GM23338 (cell line): ENCODE measurements at regions not wholly inside any gene's neighbourhood (a gene's known extent, or its start where the extent isn't known, plus 50 kb on each side); places are given as distances from the start of the nearest gene placed in this dataset.

ENCODE experiments used
- ATAC-seq: fragments of 200-7000 bp; cut with Tn5 transposase; 3 replicates; pipeline ENCODE4 v1.9.1; 2020
- DNase-seq: peaks from one replicate; pipeline ENCODE4 v3.0.0-alpha.2; 2015; ENCODE audit warnings: low spot score
- H2AFZ ChIP-seq: fragments of 200-600 bp; sonication (generic); 2 replicates; pipeline ENCODE4 v1.8.0; 2016; ENCODE audit warnings: antibody characterized with exemption, mild to moderate bottlenecking, moderate library complexity
- H3F3A ChIP-seq: fragments of 200-600 bp; sonication (generic); replicated peaks from 2 replicates; pipeline ENCODE4 v1.8.0; 2017; ENCODE audit warnings: antibody characterized with exemption, mixed run types, low read depth
- H3K27ac ChIP-seq: fragments of 200-600 bp; sonication (generic); 2 replicates; pipeline ENCODE4 v1.6.1; 2016; ENCODE audit warnings: low read depth
- H3K27me3 ChIP-seq: fragments of 200-600 bp; sonication (generic); 2 replicates; pipeline ENCODE4 v1.8.0; 2016; ENCODE audit warnings: mild to moderate bottlenecking, mixed run types, moderate library complexity; ENCODE audit not compliant: insufficient read depth
- H3K36me3 ChIP-seq: fragments of 200-600 bp; sonication (generic); 2 replicates; pipeline ENCODE4 v1.8.0; 2016; ENCODE audit warnings: mild to moderate bottlenecking; ENCODE audit not compliant: insufficient read depth
- H3K4me1 ChIP-seq: fragments of 200-600 bp; sonication (generic); 2 replicates; pipeline ENCODE4 v1.8.0; 2016; ENCODE audit warnings: mild to moderate bottlenecking, moderate library complexity; ENCODE audit not compliant: insufficient read depth
- H3K4me2 ChIP-seq: fragments of 200-600 bp; sonication (generic); 2 replicates; pipeline ENCODE4 v1.7.1; 2017; ENCODE audit warnings: mixed run types
- H3K4me3 ChIP-seq: fragments of 200-600 bp; sonication (generic); 2 replicates; pipeline ENCODE4 v1.6.1; 2016; ENCODE audit warnings: mixed run types
- H3K79me2 ChIP-seq: fragments of 200-600 bp; sonication (generic); replicated peaks from 2 replicates; pipeline ENCODE4 v1.8.0; 2017; ENCODE audit warnings: mild to moderate bottlenecking; ENCODE audit not compliant: insufficient read depth
- H3K9me2 ChIP-seq: fragments of 200-600 bp; sonication (generic); 2 replicates; pipeline ENCODE4 v1.8.0; 2017; ENCODE audit not compliant: insufficient read depth
- H4K20me1 ChIP-seq: fragments of 200-600 bp; sonication (generic); replicated peaks from 2 replicates; pipeline ENCODE4 v1.8.0; 2017; ENCODE audit warnings: mild to moderate bottlenecking; ENCODE audit not compliant: insufficient read depth
- H3K27ac Mint-ChIP-seq: 2 replicates; pipeline ENCODE4 v1.8.0; 2020; ENCODE audit warnings: inconsistent platforms, mild to moderate bottlenecking, moderate library complexity, mixed read lengths
- H3K27me3 Mint-ChIP-seq: 3 replicates; pipeline ENCODE4 v1.8.0; 2022; ENCODE audit warnings: low read depth, mild to moderate bottlenecking, moderate library complexity, mixed read lengths, inconsistent platforms; ENCODE audit not compliant: insufficient read depth, poor library complexity
- H3K36me3 Mint-ChIP-seq: 3 replicates; pipeline ENCODE4 v1.8.0; 2021; ENCODE audit warnings: low read depth, mild to moderate bottlenecking, inconsistent platforms, moderate library complexity, mixed read lengths
- H3K4me1 Mint-ChIP-seq: 3 replicates; pipeline ENCODE4 v1.8.0; 2020; ENCODE audit warnings: mild to moderate bottlenecking, inconsistent platforms, mixed read lengths
- H3K4me3 Mint-ChIP-seq: 3 replicates; pipeline ENCODE4 v1.8.0; 2021; ENCODE audit warnings: moderate library complexity, mild to moderate bottlenecking, inconsistent platforms, mixed read lengths
- H3K9me3 Mint-ChIP-seq: 3 replicates; pipeline ENCODE4 v1.8.0; 2020; ENCODE audit warnings: moderate library complexity, mild to moderate bottlenecking, inconsistent platforms, mixed read lengths
- EZH2 ChIP-seq: fragments of 200-600 bp; sonication (generic); IDR thresholded peaks from one replicate; pipeline ENCODE4 v1.8.0; 2017; ENCODE audit warnings: antibody characterized with exemption, mild to moderate bottlenecking, low read depth; ENCODE audit not compliant: unreplicated experiment
- EZH2phosphoT487 ChIP-seq: fragments of 200-600 bp; sonication (generic); IDR thresholded peaks from one replicate; pipeline ENCODE4 v1.8.1; 2018; ENCODE audit warnings: antibody characterized with exemption; ENCODE audit not compliant: unreplicated experiment
- JUNB ChIP-seq: IDR thresholded peaks from one replicate; pipeline ENCODE4 v1.6.1; 2016; ENCODE audit warnings: antibody characterized with exemption; ENCODE audit not compliant: unreplicated experiment
- NANOG ChIP-seq: IDR thresholded peaks from 2 replicates; pipeline ENCODE4 v1.6.1; 2016; ENCODE audit warnings: antibody characterized with exemption, borderline replicate concordance
- POLR2AphosphoS5 ChIP-seq: IDR thresholded peaks from 2 replicates; pipeline ENCODE4 v1.6.1; 2016; ENCODE audit warnings: antibody characterized with exemption, low read depth
- STAT1 ChIP-seq: IDR thresholded peaks from one replicate; pipeline ENCODE4 v1.6.1; 2016; ENCODE audit warnings: antibody characterized with exemption; ENCODE audit not compliant: unreplicated experiment
- ZNF331 ChIP-seq: fragments of 250-450 bp; sonication (Bioruptor Pico); IDR thresholded peaks from 2 replicates; pipeline ENCODE4 v1.5.0; 2020; ENCODE audit warnings: low read depth, mild to moderate bottlenecking, moderate library complexity
- ZNF462 ChIP-seq: fragments of 250-450 bp; sonication (Bioruptor Pico); IDR thresholded peaks from 2 replicates; pipeline ENCODE4 v1.5.0; 2020; ENCODE audit warnings: mild to moderate bottlenecking, moderate library complexity

- no peaks in the 10 kb centered on the region for H3K36me3 Mint-ChIP-seq
- H3K79me2 ChIP-seq: no peaks in the 10 kb centered on the region
- H3F3A ChIP-seq: no peaks in the 10 kb centered on the region
- peaks cover 6% of the 10 kb centered on the region for H3K27me3 Mint-ChIP-seq
- no peaks in the 10 kb centered on the region for H3K9me3 Mint-ChIP-seq
- no peak overlapping the region for H3K27ac ChIP-seq
- H3K4me1 Mint-ChIP-seq: peaks cover 9% of the 10 kb centered on the region
- DNase-seq (no peak), ATAC-seq (no peak)
- no peak overlapping the region for H3K4me2 ChIP-seq
- no peak overlapping the region for H2AFZ ChIP-seq
- no peak overlapping the region for H3K4me3 Mint-ChIP-seq
- no peak overlapping the region for H3K4me3 ChIP-seq
- H3K27me3 ChIP-seq: no peaks in the 10 kb centered on the region
- no peak overlapping the region for H3K27ac Mint-ChIP-seq
- H3K36me3 ChIP-seq: no peaks in the 10 kb centered on the region
- no peak for TF ChIP-seq NANOG
- no peak for TF ChIP-seq ZNF462
- TF ChIP-seq ZNF331: no peak
- TF ChIP-seq STAT1: no peak
- no peaks in the 10 kb centered on the region for H3K9me2 ChIP-seq
- no peaks in the 10 kb centered on the region for H4K20me1 ChIP-seq
- H3K4me1 ChIP-seq: peaks cover 2% of the 10 kb centered on the region; the same call in 1 of the 2 replicates
Measured at GRCh38 chr11:80722629-80723028, 1281.8 kb upstream of the TENM4 start.

GRCh38 chr11:80720295-80720694 lies 1279.5 kb upstream of the TENM4 start:
- H3K27me3 ChIP-seq: no peaks in the 10 kb centered on the region
- Mint-ChIP-seq H3K4me1 (no peaks in the 10 kb centered on the region), H3K27ac (no peak overlapping the region), H3K4me3 (no peak overlapping the region), H3K36me3 (no peaks in the 10 kb centered on the region), H3K27me3 (peaks cover 2% of the 10 kb centered on the region), H3K9me3 (no peaks in the 10 kb centered on the region; the same call in 2 of the 3 replicates)
- no peak overlapping the region for H2AFZ ChIP-seq
- no peaks in the 10 kb centered on the region for H3K4me1 ChIP-seq
- no peak overlapping the region for H3K27ac ChIP-seq
- no peak overlapping the region for H3K4me2 ChIP-seq
- no peak overlapping the region for H3K4me3 ChIP-seq
- H4K20me1 ChIP-seq: no peaks in the 10 kb centered on the region
- H3F3A ChIP-seq: no peaks in the 10 kb centered on the region
- DNase-seq (no peak), ATAC-seq (no peak)
- H3K79me2 ChIP-seq: no peaks in the 10 kb centered on the region
- H3K9me2 ChIP-seq: no peaks in the 10 kb centered on the region
- H3K36me3 ChIP-seq: no peaks in the 10 kb centered on the region
- TF ChIP-seq NANOG: no peak
- TF ChIP-seq ZNF462: no peak
- no peak for TF ChIP-seq EZH2phosphoT487
- TF ChIP-seq ZNF331: no peak
- TF ChIP-seq EZH2: no peak
- no peak for TF ChIP-seq JUNB
- no peak for TF ChIP-seq POLR2AphosphoS5
